Loucy (cell line): ENCODE measurements at regions not wholly inside any gene's neighbourhood (a gene's known extent, or its start where the extent isn't known, plus 50 kb on each side); places are given as distances from the start of the nearest gene placed in this dataset.

Experiments used
- EZH2phosphoT487 ChIP-seq: fragments of 200-600 bp; IDR thresholded peaks from 2 replicates; pipeline ENCODE4 v1.6.1; 2018; ENCODE audit warnings: antibody characterized with exemption, mild to moderate bottlenecking, moderate library complexity, borderline replicate concordance
- TF ChIP-seq, protein P1 (sequence below): fragments of 200-600 bp; sonication (generic); conservative IDR thresholded peaks from 2 replicates; pipeline ENCODE4 v1.5.1; 2014; ENCODE audit warnings: mild to moderate bottlenecking, antibody characterized with exemption, low read length

- TF ChIP-seq, protein P1, sequence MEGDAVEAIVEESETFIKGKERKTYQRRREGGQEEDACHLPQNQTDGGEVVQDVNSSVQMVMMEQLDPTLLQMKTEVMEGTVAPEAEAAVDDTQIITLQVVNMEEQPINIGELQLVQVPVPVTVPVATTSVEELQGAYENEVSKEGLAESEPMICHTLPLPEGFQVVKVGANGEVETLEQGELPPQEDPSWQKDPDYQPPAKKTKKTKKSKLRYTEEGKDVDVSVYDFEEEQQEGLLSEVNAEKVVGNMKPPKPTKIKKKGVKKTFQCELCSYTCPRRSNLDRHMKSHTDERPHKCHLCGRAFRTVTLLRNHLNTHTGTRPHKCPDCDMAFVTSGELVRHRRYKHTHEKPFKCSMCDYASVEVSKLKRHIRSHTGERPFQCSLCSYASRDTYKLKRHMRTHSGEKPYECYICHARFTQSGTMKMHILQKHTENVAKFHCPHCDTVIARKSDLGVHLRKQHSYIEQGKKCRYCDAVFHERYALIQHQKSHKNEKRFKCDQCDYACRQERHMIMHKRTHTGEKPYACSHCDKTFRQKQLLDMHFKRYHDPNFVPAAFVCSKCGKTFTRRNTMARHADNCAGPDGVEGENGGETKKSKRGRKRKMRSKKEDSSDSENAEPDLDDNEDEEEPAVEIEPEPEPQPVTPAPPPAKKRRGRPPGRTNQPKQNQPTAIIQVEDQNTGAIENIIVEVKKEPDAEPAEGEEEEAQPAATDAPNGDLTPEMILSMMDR = no peak
- no peak for TF ChIP-seq EZH2phosphoT487
These were observed 125.9 kb downstream of the RHOU start for GRCh38 chr1:228860911-228861831.
